Left colon (tissue), 2 donors: ENCODE measurements at regions not wholly inside any gene's neighbourhood (a gene's known extent, or its start where the extent isn't known, plus 50 kb on each side); places are given as distances from the start of the nearest gene placed in this dataset.
A peak's percentile ranks its signal among the peaks of the same experiment; 100 is the strongest.
"Not testable (repeated sequence)": the region's sequence is repeated elsewhere in the genome, so short reads cannot be mapped to it uniquely, and the experiment has no call there.

Experiments used
- ATAC-seq: fragments of 200-7000 bp; cut with Tn5 transposase; one replicate; pipeline ENCODE4 v1.9.1; 2020; ENCODE audit warnings: mild to moderate bottlenecking, moderate library complexity
- DNase-seq, 2 donors: peaks; one replicate each; pipeline ENCODE4 v3.0.0-alpha.2; 2020
- intact Hi-C, 2 donors: fragments of 100-400 bp; cut with DNase I in 1 of 2; cut with micrococcal nuclease in 1 of 2; formaldehyde crosslinking; loops; one replicate each; pipeline versions ENCODE4 v1.11.2 to v1.14.0; 2022; cut with DNase I, micrococcal nuclease
- donor health status: DM: no; HTN: no; CAD: no.
- donor health status: DM: yes; HTN: yes; CAD: no.

- intact Hi-C loops: no loop called here
- ATAC-seq (no peak), DNase-seq (no peak)
These were observed 111.7 kb upstream of the CDH5 start for GRCh38 chr16:66254751-66255150.

GRCh38 chr16:66254106-66254505, 112.4 kb upstream of the CDH5 start:
- intact Hi-C loops: no loop called here
- ATAC-seq: no peak
- no peak for DNase-seq

GRCh38 chr16:66251476-66252160, 114.9 kb upstream of the CDH5 start:
- intact Hi-C loops: no loop called here
- no peak for ATAC-seq
- DNase-seq: no peak

- peak; percentile 23 to 36 for DNase-seq
- intact Hi-C loops: no loop called here
- no peak for ATAC-seq
These were observed 115.6 kb upstream of the CDH5 start for GRCh38 chr16:66250686-66251431.

- ATAC-seq (peak; percentile 46), DNase-seq (peak; percentile 34 to 39)
- intact Hi-C loops: no loop called here
These were observed 118.7 kb upstream of the CDH5 start for GRCh38 chr16:66247516-66248481.

GRCh38 chr16:66245868-66246267, 120.6 kb upstream of the CDH5 start:
- intact Hi-C loops: no loop called here
- ATAC-seq: no peak

GRCh38 chr16:66245072-66245471, 121.4 kb upstream of the CDH5 start:
- DNase-seq: no peak
- intact Hi-C loops: no loop called here
- ATAC-seq: no peak

More at GRCh38 chr16:66245868-66246267, 120.6 kb upstream of the CDH5 start:
- DNase-seq: no peak

- intact Hi-C loops: no loop called here
- no peak for DNase-seq
- no peak for ATAC-seq
These were observed 123.8 kb upstream of the CDH5 start for GRCh38 chr16:66242672-66243071.

- DNase-seq, intact Hi-C loops, ATAC-seq: not testable (repeated sequence)
These were observed 124.3 kb upstream of the CDH5 start for GRCh38 chr16:66242206-66242605.

GRCh38 chr16:66240631-66241395, 125.7 kb upstream of the CDH5 start:
- intact Hi-C loops: no loop called here

GRCh38 chr16:66240088-66240487, 126.4 kb upstream of the CDH5 start:
- ATAC-seq: no peak
- intact Hi-C loops: no loop called here
- no peak for DNase-seq

More at GRCh38 chr16:66240631-66241395, 125.7 kb upstream of the CDH5 start:
- no peak for ATAC-seq
- DNase-seq: no peak

- DNase-seq (no peak), ATAC-seq (no peak)
- intact Hi-C loops: no loop called here
These were observed 127.8 kb upstream of the CDH5 start for GRCh38 chr16:66238696-66239095.

- ATAC-seq (no peak), DNase-seq (no peak)
- intact Hi-C loops: no loop called here
These were observed 130.2 kb upstream of the CDH5 start for GRCh38 chr16:66236301-66236700.

GRCh38 chr16:66231452-66232160, 134.9 kb upstream of the CDH5 start:
- DNase-seq (no peak), ATAC-seq (no peak)
- intact Hi-C loops: no loop called here

GRCh38 chr16:66229651-66230050, 136.8 kb upstream of the CDH5 start:
- DNase-seq: no peak
- intact Hi-C loops: no loop called here
- ATAC-seq: no peak

- no peak for ATAC-seq
- no peak for DNase-seq
These were observed 137.7 kb upstream of the CDH5 start for GRCh38 chr16:66228792-66229191.

GRCh38 chr16:66227766-66228530, 138.5 kb upstream of the CDH5 start:
- DNase-seq (no peak), ATAC-seq (no peak)
- intact Hi-C loops: no loop called here

More at GRCh38 chr16:66228792-66229191, 137.7 kb upstream of the CDH5 start:
- intact Hi-C loops: no loop called here
